GM12865 (cell line): ENCODE measurements at regions not wholly inside any gene's neighbourhood (a gene's known extent, or its start where the extent isn't known, plus 50 kb on each side); places are given as distances from the start of the nearest gene placed in this dataset.

Experiments used
- DNase-seq: peaks from one replicate; pipeline ENCODE4 v3.0.0; 2010; ENCODE audit warnings: low read depth
- H3K4me3 ChIP-seq: 2 replicates; pipeline ENCODE4 v1.5.1; 2011; ENCODE audit warnings: mild to moderate bottlenecking, low read depth, low read length, control low read depth
- CTCF ChIP-seq: IDR thresholded peaks from 2 replicates; pipeline ENCODE4 v1.5.1; 2011; ENCODE audit warnings: low read length, control low read depth, low read depth, inconsistent platforms; ENCODE audit not compliant: insufficient read depth; ENCODE audit errors: missing control alignments

GRCh38 chr5:130706696-130707095, 458.4 kb downstream of the HINT1 start:
- DNase-seq: no peak
- no peak for TF ChIP-seq CTCF
- no peak overlapping the region for H3K4me3 ChIP-seq

GRCh38 chr5:130705368-130705767, 459.7 kb downstream of the HINT1 start:
- no peak for TF ChIP-seq CTCF
- no peak for DNase-seq

GRCh38 chr5:130693509-130693908, 471.5 kb downstream of the HINT1 start:
- no peak overlapping the region for H3K4me3 ChIP-seq
- DNase-seq: no peak
- no peak for TF ChIP-seq CTCF

More at GRCh38 chr5:130705368-130705767, 459.7 kb downstream of the HINT1 start:
- no peak overlapping the region for H3K4me3 ChIP-seq

- TF ChIP-seq CTCF: no peak
- H3K4me3 ChIP-seq: no peak overlapping the region
- DNase-seq: no peak
Measured at GRCh38 chr5:130692770-130693169, 472.3 kb downstream of the HINT1 start.

GRCh38 chr5:130689831-130690230, 475.2 kb downstream of the HINT1 start:
- no peak for TF ChIP-seq CTCF
- no peak for DNase-seq
- H3K4me3 ChIP-seq: no peak overlapping the region

- no peak overlapping the region for H3K4me3 ChIP-seq
Measured at GRCh38 chr5:130687085-130687733, 477.8 kb downstream of the HINT1 start.

More at GRCh38 chr5:130687085-130687733, 477.8 kb downstream of the HINT1 start:
- no peak for TF ChIP-seq CTCF
- no peak for DNase-seq
